ENCODE measurements at regions not wholly inside any gene's neighbourhood (a gene's known extent, or its start where the extent isn't known, plus 50 kb on each side); places are given as distances from the start of the nearest gene placed in this dataset.

DNA sequence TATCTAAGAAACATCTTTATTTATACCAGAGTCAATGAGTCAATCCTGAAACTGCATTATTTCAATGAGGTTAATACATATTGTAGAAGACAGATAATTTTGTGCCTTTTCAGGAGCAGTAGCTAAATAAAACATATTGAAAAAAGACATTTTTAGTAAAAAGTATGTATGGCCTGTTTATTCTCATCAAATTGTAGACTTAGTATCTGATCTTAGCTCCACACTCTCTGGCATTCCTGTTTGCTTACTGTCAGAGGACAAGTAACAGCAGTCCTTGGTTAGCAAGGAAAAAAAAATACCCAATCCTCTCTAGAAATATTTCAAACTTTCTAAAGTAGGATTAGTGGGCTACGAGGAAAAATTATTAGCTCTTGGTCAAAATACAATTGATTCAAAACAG is 50.5 kb upstream of the GUCY1A1 start:
- TF ChIP-seq ZNF274 (IDR thresholded peaks at IDR 0.05; ENCODE audit: low read depth, low read length) (no peak), YY1 (IDR thresholded peaks at IDR 0.05; ENCODE audit: insufficient read depth, insufficient read length) (no peak), SUZ12 (IDR thresholded peaks at IDR 0.05; ENCODE audit: extremely low read depth, insufficient read depth, insufficient read length) (no peak)
